SU-DHL-6 (cell line): ENCODE measurements at regions not wholly inside any gene's neighbourhood (a gene's known extent, or its start where the extent isn't known, plus 50 kb on each side); places are given as distances from the start of the nearest gene placed in this dataset.
A peak's percentile ranks its signal among the peaks of the same experiment; 100 is the strongest.

Source experiments
- H2AFZ ChIP-seq: fragments of 200-600 bp; sonication (generic); 2 replicates; pipeline ENCODE4 v1.6.1; 2014; ENCODE audit warnings: low read depth, mild to moderate bottlenecking, moderate library complexity, mixed read lengths, antibody characterized with exemption, low read length; ENCODE audit not compliant: severe bottlenecking
- H3F3A ChIP-seq: fragments of 200-600 bp; shearing (Covaris generic); 2 replicates; pipeline ENCODE4 v1.6.0; 2016; ENCODE audit warnings: antibody characterized with exemption, mild to moderate bottlenecking; ENCODE audit not compliant: insufficient read depth
- H3K27ac ChIP-seq: fragments of 200-600 bp; sonication (generic); 2 replicates; pipeline ENCODE4 v1.5.1; 2016; ENCODE audit warnings: low read depth, mild to moderate bottlenecking, low read length, moderate library complexity, mixed read lengths
- H3K27me3 ChIP-seq: fragments of 200-600 bp; sonication (generic), shearing (Covaris generic); 2 replicates; pipeline ENCODE4 v1.6.0; 2014; ENCODE audit warnings: mild to moderate bottlenecking, low read length
- H3K36me3 ChIP-seq: fragments of 200-600 bp; sonication (generic); 2 replicates; pipeline ENCODE4 v1.6.1; 2014; ENCODE audit warnings: mild to moderate bottlenecking, low read length, mixed read lengths
- H3K4me2 ChIP-seq: fragments of 300-600, 200-600 bp; shearing (Covaris generic), sonication (generic); 2 replicates; pipeline ENCODE4 v1.6.0; 2014; ENCODE audit warnings: low read length, low read depth, mild to moderate bottlenecking; ENCODE audit not compliant: poor library complexity, severe bottlenecking
- H3K4me3 ChIP-seq: fragments of 200-600 bp; sonication (generic); 2 replicates; pipeline ENCODE4 v1.5.1; 2014; ENCODE audit warnings: antibody characterized with exemption, low read length, mild to moderate bottlenecking, mixed read lengths; ENCODE audit not compliant: insufficient read depth, poor library complexity, severe bottlenecking
- H3K79me2 ChIP-seq: fragments of 200-600 bp; sonication (generic); 2 replicates; pipeline ENCODE4 v1.6.1; 2014; ENCODE audit warnings: mild to moderate bottlenecking, low read length, moderate library complexity; ENCODE audit not compliant: insufficient read depth
- H3K9ac ChIP-seq: fragments of 200-600 bp; sonication (generic); 2 replicates; pipeline ENCODE4 v1.7.0; 2014; ENCODE audit warnings: mild to moderate bottlenecking, low read length
- H3K9me2 ChIP-seq: fragments of 200-600 bp; sonication (generic); replicated peaks from 2 replicates; pipeline ENCODE4 v1.6.1; 2014; ENCODE audit warnings: low read length; ENCODE audit not compliant: insufficient read depth
- H3K9me3 ChIP-seq: fragments of 200-600 bp; sonication (generic); 2 replicates; pipeline ENCODE4 v1.6.1; 2014; ENCODE audit warnings: low read length, mixed read lengths; ENCODE audit not compliant: insufficient read depth
- H4K20me1 ChIP-seq: fragments of 200-600 bp; sonication (generic); 2 replicates; pipeline ENCODE4 v1.6.1; 2014; ENCODE audit warnings: low read depth, mild to moderate bottlenecking, antibody characterized with exemption, low read length, moderate library complexity, mixed read lengths
- CTCF ChIP-seq: fragments of 200-600 bp; sonication (generic); IDR thresholded peaks from one replicate; pipeline ENCODE4 v1.5.1; 2017; ENCODE audit warnings: antibody characterized with exemption, mild to moderate bottlenecking, low read length, moderate library complexity; ENCODE audit not compliant: insufficient read depth, poor library complexity, severe bottlenecking
- EZH2phosphoT487 ChIP-seq: fragments of 200-600 bp; sonication (generic), shearing (Covaris generic); conservative IDR thresholded peaks from 2 replicates; pipeline ENCODE4 v1.6.1; 2018; ENCODE audit warnings: mild to moderate bottlenecking, antibody characterized with exemption, low read length, moderate library complexity, mixed read lengths

DNA sequence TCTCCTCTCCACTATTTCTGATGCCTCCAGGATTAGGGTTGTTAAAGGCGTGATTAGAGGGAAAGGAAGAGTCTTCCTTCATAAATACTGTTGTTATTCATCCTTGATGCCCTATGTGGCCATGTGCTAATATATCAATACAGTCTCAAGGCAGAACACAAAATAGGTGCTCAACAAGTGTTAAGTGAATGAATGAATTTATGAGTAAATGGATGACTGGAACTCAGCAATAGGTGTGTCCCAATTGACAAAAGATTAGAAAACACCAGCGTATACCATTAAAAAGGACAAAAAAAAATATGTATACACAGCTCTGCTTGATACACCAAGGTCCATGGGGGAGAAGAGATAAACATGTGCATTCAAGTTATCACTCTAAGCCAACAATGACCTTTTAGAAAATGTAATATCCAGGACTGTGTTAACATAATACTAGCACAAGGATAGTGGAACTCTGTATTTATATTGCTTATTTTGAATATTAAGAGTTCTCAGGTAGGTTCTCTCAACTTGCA is 171.2 kb upstream of the MYLIP start:
- Histone ChIP-seq H3K9me3 (no peaks in the 10 kb centered on the region), H3K27me3 (no peaks in the 10 kb centered on the region), H3K36me3 (no peaks in the 10 kb centered on the region), H4K20me1 (no peaks in the 10 kb centered on the region), H3K9me2 (no peaks in the 10 kb centered on the region), H3K79me2 (no peaks in the 10 kb centered on the region), H3K9ac (no peak overlapping the region), H3F3A (no peaks in the 10 kb centered on the region), H2AFZ (no peak overlapping the region), H3K27ac (no peak overlapping the region), H3K4me2 (no peak overlapping the region), H3K4me3 (no peak overlapping the region)
- TF ChIP-seq EZH2phosphoT487 = no peak
- no peak for TF ChIP-seq CTCF

DNA sequence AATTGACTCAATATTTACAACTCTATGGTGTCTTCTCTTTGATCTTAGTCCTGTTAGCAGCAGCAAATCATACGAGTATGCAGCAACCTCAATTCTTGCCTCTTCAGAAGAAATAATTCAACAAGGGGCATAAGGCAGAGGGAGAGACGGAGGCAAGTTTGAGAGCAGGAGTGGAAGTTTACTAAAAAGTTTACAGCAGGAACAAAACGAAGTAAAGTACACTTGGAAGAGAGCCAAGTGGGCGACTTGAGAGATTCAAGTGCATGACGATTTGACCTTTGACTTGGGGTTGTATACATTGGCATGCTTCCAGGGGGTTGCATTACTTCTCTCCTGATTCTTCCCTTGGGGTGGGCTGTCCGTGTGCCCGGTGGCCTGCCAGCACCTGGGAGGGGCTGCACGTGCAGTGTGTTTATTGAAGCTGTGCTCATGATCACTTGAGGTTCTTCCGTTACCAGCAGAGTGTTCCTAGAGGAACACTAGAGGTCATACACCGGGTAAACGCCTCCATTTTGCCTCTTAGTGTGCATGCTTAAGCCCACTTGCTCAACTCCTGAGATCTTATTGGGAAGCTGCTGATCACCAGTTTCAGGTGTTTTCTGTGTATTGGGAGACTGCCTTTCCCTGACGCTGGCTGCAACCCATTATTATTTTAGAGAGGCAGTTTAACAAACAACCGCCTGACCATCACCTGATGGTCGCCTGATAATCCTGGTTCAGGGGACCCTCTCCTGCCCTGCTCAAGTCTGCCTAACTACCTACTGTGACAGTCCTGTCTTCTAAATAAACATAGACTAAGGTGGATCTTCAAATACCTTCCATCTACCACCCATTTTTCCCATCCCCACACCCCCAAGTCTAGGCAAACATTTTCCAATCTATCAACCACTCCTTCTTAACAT is 172.4 kb upstream of the MYLIP start:
- H3K4me3 ChIP-seq = no peak overlapping the region
- no peak overlapping the region for H3K27ac ChIP-seq
- no peaks in the 10 kb centered on the region for H3K9me2 ChIP-seq
- H3K27me3 ChIP-seq = no peaks in the 10 kb centered on the region
- H3F3A ChIP-seq = no peaks in the 10 kb centered on the region
- H3K4me2 ChIP-seq = no peak overlapping the region
- no peak overlapping the region for H3K9ac ChIP-seq
- H3K79me2 ChIP-seq = no peaks in the 10 kb centered on the region
- H3K9me3 ChIP-seq = no peaks in the 10 kb centered on the region
- H3K36me3 ChIP-seq = no peaks in the 10 kb centered on the region
- H4K20me1 ChIP-seq = no peaks in the 10 kb centered on the region
- H2AFZ ChIP-seq = peak overlapping the region; percentile 13
- TF ChIP-seq EZH2phosphoT487 (no peak), CTCF (no peak)

GRCh38 chr6:15955484-15955883 is 173.4 kb upstream of the MYLIP start:
- Histone ChIP-seq H3F3A (no peaks in the 10 kb centered on the region), H3K9ac (no peak overlapping the region), H3K36me3 (no peaks in the 10 kb centered on the region), H3K27ac (no peak overlapping the region), H2AFZ (no peak overlapping the region), H3K79me2 (no peaks in the 10 kb centered on the region), H3K9me3 (no peaks in the 10 kb centered on the region), H3K4me2 (no peak overlapping the region), H3K4me3 (no peak overlapping the region), H3K27me3 (no peaks in the 10 kb centered on the region), H4K20me1 (no peaks in the 10 kb centered on the region), H3K9me2 (no peaks in the 10 kb centered on the region)
- no peak for TF ChIP-seq CTCF
- no peak for TF ChIP-seq EZH2phosphoT487
